ENCODE measurements at regions not wholly inside any gene's neighbourhood (a gene's known extent, or its start where the extent isn't known, plus 50 kb on each side); places are given as distances from the start of the nearest gene placed in this dataset.

DNA sequence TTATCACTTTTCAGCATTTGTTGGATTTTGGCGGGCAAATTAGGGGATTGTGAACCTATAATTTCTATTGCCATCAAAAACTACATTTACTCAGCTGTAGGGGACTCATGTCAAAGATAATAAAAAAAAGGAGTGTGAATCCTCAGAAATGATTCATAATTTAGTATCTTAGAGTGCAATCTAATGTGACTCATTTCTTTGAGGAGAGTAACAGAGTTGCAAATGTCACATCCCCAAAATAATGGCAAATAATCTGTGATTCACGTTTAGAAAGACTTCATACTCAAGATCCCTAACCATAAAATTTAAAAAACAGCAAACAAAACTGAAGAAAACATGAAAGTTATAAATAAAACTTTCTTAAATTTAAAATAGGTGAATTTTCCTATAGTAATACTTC, 373.0 kb downstream of the CDH2 start:
- TF ChIP-seq, protein P1, sequence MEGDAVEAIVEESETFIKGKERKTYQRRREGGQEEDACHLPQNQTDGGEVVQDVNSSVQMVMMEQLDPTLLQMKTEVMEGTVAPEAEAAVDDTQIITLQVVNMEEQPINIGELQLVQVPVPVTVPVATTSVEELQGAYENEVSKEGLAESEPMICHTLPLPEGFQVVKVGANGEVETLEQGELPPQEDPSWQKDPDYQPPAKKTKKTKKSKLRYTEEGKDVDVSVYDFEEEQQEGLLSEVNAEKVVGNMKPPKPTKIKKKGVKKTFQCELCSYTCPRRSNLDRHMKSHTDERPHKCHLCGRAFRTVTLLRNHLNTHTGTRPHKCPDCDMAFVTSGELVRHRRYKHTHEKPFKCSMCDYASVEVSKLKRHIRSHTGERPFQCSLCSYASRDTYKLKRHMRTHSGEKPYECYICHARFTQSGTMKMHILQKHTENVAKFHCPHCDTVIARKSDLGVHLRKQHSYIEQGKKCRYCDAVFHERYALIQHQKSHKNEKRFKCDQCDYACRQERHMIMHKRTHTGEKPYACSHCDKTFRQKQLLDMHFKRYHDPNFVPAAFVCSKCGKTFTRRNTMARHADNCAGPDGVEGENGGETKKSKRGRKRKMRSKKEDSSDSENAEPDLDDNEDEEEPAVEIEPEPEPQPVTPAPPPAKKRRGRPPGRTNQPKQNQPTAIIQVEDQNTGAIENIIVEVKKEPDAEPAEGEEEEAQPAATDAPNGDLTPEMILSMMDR (conservative IDR thresholded peaks at IDR 0.05; ENCODE audit: low read depth, low read length) = no peak
- DNase-seq (ENCODE audit: low read depth) = no peak
- H3K4me3 ChIP-seq (ENCODE audit: low read length) = no peak overlapping the region

DNA sequence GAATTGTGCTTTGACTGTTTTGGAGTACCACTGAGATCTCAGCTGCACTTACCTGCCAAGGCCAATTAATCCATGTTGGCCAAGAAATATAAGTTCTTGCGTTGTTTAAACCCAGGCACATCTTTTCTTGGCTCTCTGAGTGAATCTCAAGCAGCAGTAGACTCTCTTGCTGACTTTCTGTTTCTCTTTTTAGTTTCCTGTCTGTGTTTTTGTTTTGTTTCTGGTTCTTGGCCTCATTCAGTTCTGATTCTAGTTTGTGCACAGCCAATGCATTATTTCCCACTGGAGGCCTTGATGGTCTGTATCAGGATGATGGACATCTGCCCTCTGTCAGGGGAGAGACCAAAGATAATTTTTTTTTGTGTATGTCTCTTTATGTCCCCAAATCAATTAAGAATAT, 379.4 kb downstream of the CDH2 start:
- H3K4me3 ChIP-seq (ENCODE audit: low read length) = no peak overlapping the region
- TF ChIP-seq, protein P1 (conservative IDR thresholded peaks at IDR 0.05; ENCODE audit: low read depth, low read length) = no peak
- DNase-seq (ENCODE audit: low read depth) = no peak

DNA sequence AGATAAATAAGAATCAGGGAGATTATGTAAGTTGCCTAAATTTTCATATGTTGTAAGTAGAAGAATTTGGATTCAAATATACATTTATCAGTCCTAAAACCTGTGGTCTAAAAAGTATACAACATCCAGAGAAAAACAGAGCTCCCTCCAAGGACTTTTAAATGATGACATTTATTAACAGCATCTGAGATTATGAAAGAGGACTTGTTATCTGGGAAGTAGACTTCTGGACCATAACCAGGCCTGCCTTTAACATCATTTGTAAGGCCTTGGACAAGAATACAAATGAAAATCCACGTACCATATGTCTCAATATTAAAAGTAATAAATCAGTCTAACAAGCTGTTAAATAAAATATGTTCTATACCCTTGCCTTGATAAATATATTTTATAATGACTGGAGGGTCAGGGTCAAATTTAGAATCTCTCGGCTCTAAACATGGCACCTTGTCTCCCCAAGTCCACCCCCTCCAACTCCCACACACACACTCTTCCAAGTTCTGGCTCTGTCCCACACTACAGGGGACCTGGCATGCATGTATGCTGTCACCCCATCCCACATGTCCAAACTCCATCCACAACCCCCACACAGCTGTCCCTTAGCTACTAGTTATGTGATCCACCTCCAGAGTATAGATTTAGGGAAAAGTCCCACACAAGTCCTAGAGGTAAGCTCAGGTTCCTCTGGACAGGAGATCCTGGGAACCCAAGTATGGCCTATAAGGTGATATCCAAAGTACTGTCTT, 382.6 kb downstream of the CDH2 start:
- DNase-seq (ENCODE audit: low read depth) = no peak
- H3K4me3 ChIP-seq (ENCODE audit: low read length) = no peak overlapping the region
- TF ChIP-seq, protein P1 (conservative IDR thresholded peaks at IDR 0.05; ENCODE audit: low read depth, low read length) = no peak

DNA sequence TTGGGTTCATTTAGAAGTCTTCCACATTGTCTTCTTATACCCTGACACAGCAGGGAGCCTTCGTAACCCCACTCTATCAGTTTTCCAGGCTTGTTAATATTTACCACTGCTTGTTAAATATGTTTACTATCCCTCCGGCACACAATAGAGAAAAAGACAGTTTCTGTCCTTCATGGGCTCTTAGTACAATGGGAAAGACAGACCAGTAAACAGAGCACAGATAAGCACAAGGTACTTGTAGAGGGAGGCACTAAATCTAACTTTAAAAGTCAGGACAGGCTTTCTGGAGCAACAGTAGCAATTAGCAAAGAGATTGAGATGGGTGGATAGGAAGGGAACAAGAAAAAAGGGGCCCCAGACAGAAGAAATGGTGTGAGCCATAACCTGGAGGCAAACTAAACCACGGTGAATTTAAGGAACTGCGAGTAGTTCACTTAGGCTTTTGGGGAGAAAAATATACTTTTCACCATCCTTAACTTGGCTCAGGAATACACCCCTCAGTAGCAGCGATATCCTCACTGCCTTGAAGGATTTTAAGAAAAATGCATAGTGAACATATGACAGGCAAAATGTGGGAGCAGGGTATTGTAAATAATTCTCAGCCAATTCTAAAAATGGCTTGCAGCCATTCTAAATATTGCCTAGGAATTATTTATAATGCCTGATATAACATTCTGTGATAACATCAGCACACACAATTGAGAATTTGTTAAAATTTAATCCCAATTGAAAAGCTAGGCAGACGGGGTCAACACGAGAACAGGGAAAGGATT, 383.7 kb downstream of the CDH2 start:
- H3K4me3 ChIP-seq (ENCODE audit: low read length) = no peak overlapping the region
- TF ChIP-seq, protein P1 (conservative IDR thresholded peaks at IDR 0.05; ENCODE audit: low read depth, low read length) = no peak
- DNase-seq (ENCODE audit: low read depth) = no peak

DNA sequence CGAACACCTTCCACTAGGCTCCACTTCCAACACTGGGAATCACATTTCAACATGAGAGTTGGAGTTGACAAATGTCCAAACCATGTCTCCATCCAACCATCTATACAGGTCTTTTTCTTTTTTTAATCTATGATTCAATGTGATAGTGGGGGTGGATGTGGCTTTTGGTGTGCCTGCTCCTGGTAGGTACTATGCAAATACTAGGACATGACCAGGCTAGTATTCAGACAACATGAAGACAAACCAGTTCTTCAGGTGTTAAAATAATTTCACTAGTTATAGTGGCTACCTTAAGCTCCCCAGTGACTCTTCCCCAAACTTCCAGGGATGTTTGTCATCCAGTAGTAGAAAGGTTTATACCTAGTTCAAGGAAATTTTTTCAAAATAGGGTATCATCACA, 387.5 kb downstream of the CDH2 start:
- H3K4me3 ChIP-seq (ENCODE audit: low read length) = no peak overlapping the region
- TF ChIP-seq, protein P1 (conservative IDR thresholded peaks at IDR 0.05; ENCODE audit: low read depth, low read length) = no peak
- DNase-seq (ENCODE audit: low read depth) = no peak

DNA sequence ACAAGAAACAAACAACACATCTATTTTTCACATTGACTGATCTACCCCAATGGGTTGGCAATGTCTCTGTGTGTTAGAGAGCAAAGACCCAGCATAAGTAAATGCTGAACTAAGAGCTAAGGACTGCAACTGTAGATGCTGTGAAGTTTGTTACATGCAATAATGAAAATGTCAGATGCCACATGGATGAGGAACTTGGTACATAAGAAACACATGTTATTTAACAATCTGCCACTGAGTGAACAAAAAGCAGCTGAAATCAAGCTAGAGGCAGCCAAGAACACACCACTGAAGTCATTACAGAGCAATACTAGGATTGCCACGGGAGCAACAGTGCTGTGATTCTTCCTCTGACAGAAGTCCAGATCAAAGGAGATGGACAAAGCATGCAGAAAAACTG, 389.4 kb downstream of the CDH2 start:
- no peak for DNase-seq (ENCODE audit: low read depth)

More for the DNA sequence above, 389.4 kb downstream of the CDH2 start:
- TF ChIP-seq, protein P1 (conservative IDR thresholded peaks at IDR 0.05; ENCODE audit: low read depth, low read length) = no peak
- no peak overlapping the region for H3K4me3 ChIP-seq (ENCODE audit: low read length)

All from retinal pigment epithelial cell (primary cell).